ENCODE measurements at regions not wholly inside any gene's neighbourhood (a gene's known extent, or its start where the extent isn't known, plus 50 kb on each side); places are given as distances from the start of the nearest gene placed in this dataset.

GRCh38 chr1:232684371-232685105, 54.6 kb upstream of the SIPA1L2 start:
- TF ChIP-seq REST (IDR thresholded peaks at IDR 0.05; ENCODE audit: insufficient replicate concordance, low read depth): no peak
- no peak for TF ChIP-seq CTCF (IDR thresholded peaks at IDR 0.05; ENCODE audit: insufficient read depth, low read length)

Measured in HL-60 (cell line).